Left ventricle myocardium inferior (tissue), 1 donor: ENCODE measurements at regions not wholly inside any gene's neighbourhood (a gene's known extent, or its start where the extent isn't known, plus 50 kb on each side); places are given as distances from the start of the nearest gene placed in this dataset.

Source experiments
- DNase-seq: peaks from one replicate; pipeline ENCODE4 v3.0.0-alpha.2; 2020
- H3K27ac ChIP-seq: fragments of 200-600 bp; replicated peaks from 2 replicates; pipeline ENCODE4 v1.8.0; 2021
- H3K27me3 ChIP-seq: fragments of 200-600 bp; 2 replicates; pipeline ENCODE4 v1.8.0; 2021; ENCODE audit warnings: low read depth
- H3K36me3 ChIP-seq: fragments of 200-600 bp; 2 replicates; pipeline ENCODE4 v1.8.0; 2021
- H3K4me1 ChIP-seq: fragments of 200-600 bp; 2 replicates; pipeline ENCODE4 v1.8.0; 2021
- H3K4me3 ChIP-seq: fragments of 200-600 bp; 2 replicates; pipeline ENCODE4 v1.8.0; 2021; ENCODE audit warnings: mild to moderate bottlenecking, moderate library complexity
- H3K9me3 ChIP-seq: fragments of 200-600 bp; replicated peaks from 2 replicates; pipeline ENCODE4 v1.8.0; 2021
- intact Hi-C: fragments of 100-400 bp; cut with micrococcal nuclease; formaldehyde crosslinking; loops from one replicate; pipeline ENCODE4 v1.11.0; 2022
- TF ChIP-seq, protein P1 (sequence below): fragments of 200-600 bp; IDR thresholded peaks from 2 replicates; pipeline ENCODE4 v1.8.0; 2021; ENCODE audit warnings: antibody characterized with exemption, mild to moderate bottlenecking, borderline replicate concordance
- donor health status: DM: no; HTN: yes; CAD: no; lungs with severe emphysema.

DNA sequence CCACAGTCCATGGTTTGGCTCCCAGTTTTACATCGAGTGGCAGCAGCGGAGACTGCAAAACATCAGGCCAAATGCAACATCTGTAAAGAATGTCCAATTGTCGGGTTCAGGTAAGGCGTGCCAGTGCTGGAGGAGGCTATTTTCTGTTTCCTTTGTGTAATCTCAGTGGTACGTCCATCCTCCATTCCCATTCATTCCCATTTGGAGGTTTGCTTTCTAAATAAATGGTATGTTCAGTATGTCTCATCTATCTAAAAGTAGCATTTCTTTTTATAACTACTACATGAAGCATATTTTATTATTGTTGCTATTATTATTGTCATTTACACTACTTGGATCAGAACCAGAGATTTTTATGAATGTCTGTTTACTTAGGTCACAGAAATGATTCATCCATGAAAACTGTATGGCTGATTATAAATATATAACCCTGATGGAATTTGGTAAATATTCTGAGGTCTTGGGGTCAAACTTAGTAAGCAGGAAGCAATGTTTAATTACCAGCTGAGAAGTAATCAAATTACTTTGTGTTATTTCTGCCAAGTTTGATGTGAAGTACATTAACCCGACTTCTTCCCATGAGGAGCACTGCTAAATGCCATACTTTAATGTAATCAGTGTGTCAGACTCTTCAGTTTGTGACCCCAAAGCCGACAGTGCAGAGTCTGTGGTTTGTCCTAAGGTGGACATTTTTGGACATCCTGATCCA lies 512.9 kb downstream of the UTRN start:
- TF ChIP-seq, protein P1, sequence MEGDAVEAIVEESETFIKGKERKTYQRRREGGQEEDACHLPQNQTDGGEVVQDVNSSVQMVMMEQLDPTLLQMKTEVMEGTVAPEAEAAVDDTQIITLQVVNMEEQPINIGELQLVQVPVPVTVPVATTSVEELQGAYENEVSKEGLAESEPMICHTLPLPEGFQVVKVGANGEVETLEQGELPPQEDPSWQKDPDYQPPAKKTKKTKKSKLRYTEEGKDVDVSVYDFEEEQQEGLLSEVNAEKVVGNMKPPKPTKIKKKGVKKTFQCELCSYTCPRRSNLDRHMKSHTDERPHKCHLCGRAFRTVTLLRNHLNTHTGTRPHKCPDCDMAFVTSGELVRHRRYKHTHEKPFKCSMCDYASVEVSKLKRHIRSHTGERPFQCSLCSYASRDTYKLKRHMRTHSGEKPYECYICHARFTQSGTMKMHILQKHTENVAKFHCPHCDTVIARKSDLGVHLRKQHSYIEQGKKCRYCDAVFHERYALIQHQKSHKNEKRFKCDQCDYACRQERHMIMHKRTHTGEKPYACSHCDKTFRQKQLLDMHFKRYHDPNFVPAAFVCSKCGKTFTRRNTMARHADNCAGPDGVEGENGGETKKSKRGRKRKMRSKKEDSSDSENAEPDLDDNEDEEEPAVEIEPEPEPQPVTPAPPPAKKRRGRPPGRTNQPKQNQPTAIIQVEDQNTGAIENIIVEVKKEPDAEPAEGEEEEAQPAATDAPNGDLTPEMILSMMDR = no peak
- H3K27me3 ChIP-seq = no peaks in the 10 kb centered on the region
- no peak for DNase-seq
- no peak overlapping the region for H3K27ac ChIP-seq
- H3K4me3 ChIP-seq = no peak overlapping the region
- intact Hi-C loops = no loop called here
- H3K9me3 ChIP-seq = peaks cover 8% of the 10 kb centered on the region
- H3K4me1 ChIP-seq = no peaks in the 10 kb centered on the region
- H3K36me3 ChIP-seq = peaks cover 63% of the 10 kb centered on the region

DNA sequence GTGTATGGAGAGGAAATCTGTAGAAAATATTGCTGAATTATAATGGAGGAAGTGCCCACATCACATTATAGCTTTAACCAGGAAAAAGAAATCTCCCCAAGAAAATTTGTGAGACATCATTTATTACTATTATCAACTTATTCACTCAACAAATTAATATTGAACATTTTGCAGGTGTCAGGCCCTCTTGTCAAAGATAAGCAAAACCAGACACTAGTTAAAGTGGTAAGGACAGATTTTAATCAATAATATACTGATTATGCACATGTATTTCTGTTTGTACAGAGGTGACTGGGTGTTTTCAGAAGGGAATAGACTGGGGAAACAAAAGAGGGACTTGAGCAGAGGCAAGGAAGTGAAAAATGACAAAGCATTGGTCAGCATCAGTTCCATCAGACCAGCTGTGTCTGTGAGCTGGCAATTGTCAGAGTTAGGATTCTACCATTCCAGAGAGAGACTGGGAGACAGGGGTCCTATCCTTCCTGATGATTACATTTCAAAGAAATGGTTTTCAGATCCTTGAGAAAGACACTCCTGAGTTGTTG lies 519.2 kb downstream of the UTRN start:
- H3K4me3 ChIP-seq = no peak overlapping the region
- DNase-seq = no peak
- peaks cover 23% of the 10 kb centered on the region for H3K36me3 ChIP-seq
- no peaks in the 10 kb centered on the region for H3K4me1 ChIP-seq
- H3K9me3 ChIP-seq = no peaks in the 10 kb centered on the region
- TF ChIP-seq, protein P1 = no peak
- intact Hi-C loops = no loop called here
- H3K27me3 ChIP-seq = no peaks in the 10 kb centered on the region
- H3K27ac ChIP-seq = no peak overlapping the region

DNA sequence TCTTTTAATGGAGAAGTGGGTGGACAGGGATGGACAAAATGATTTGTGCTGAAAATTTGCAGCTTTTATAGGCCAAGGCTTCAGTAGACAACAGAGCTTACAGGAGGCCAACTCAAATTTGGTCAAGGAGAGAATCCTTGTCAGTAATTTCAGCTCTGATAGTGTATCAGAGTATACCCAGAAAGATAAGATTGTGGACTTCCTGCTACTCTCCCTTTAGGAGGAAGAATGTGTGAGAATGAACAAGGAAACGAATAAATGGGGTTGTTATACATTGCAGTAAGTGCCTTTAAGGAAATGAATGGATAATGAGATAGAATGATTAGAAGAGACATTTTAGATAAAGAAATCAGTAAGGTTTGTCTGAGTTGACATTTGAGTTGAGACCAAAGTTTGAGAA lies 519.9 kb downstream of the UTRN start:
- no peaks in the 10 kb centered on the region for H3K27me3 ChIP-seq
- TF ChIP-seq, protein P1 = no peak
- H3K9me3 ChIP-seq = no peaks in the 10 kb centered on the region
- intact Hi-C loops = no loop called here
- H3K4me3 ChIP-seq = no peak overlapping the region
- no peak overlapping the region for H3K27ac ChIP-seq
- H3K36me3 ChIP-seq = peaks cover 25% of the 10 kb centered on the region
- H3K4me1 ChIP-seq = peaks cover 7% of the 10 kb centered on the region
- DNase-seq = no peak

DNA sequence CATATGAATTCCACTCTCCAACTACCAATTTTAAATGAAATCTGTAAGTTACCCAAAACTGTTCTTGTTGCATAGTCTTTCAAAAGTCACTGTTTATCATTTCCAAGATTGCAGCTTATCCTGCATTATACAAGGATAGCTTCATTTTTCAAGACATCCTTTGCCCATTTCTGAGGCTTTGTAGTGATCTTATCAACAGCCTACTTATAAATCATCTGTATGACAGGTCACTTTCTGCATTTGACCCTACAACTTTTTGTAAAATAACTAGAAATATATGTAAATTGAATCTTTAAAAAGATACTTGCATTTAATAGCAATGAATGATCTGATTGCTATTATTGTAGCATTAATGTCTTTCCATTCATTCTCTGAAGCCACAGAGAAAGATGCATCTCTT lies 521.1 kb downstream of the UTRN start:
- peaks cover 9% of the 10 kb centered on the region for H3K4me1 ChIP-seq
- H3K9me3 ChIP-seq = no peaks in the 10 kb centered on the region
- no peak overlapping the region for H3K4me3 ChIP-seq
- H3K36me3 ChIP-seq = peaks cover 27% of the 10 kb centered on the region
- intact Hi-C loops = no loop called here
- TF ChIP-seq, protein P1 = no peak
- H3K27ac ChIP-seq = no peak overlapping the region
- DNase-seq = no peak
- H3K27me3 ChIP-seq = no peaks in the 10 kb centered on the region

DNA sequence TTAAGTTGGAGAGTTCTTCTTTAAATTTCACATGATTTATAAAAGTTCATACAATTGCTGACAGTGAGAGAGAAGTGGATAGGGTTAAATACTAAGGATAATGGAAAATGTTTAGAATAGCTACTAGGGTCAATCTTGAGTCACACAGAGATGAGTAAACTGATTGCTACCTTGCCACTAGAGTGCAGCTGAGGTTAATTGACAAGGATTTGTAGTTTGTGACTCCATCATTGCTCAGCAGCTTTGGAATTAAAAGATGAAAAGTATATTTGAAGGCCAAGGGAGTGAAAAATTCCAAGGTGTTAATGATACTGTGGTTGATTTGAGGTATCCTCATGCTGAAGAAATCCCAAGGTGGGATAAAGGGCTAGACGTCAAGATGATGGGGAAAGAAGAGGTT lies 524.0 kb downstream of the UTRN start:
- H3K36me3 ChIP-seq = peaks cover 31% of the 10 kb centered on the region
- TF ChIP-seq, protein P1 = no peak

More for the DNA sequence above, 524.0 kb downstream of the UTRN start:
- H3K4me3 ChIP-seq = no peak overlapping the region
- H3K9me3 ChIP-seq = no peaks in the 10 kb centered on the region
- DNase-seq = no peak
- H3K27me3 ChIP-seq = no peaks in the 10 kb centered on the region
- H3K4me1 ChIP-seq = peaks cover 9% of the 10 kb centered on the region
- intact Hi-C loops = no loop called here
- H3K27ac ChIP-seq = no peak overlapping the region
